HUES48 (cell line): ENCODE measurements at regions not wholly inside any gene's neighbourhood (a gene's known extent, or its start where the extent isn't known, plus 50 kb on each side); places are given as distances from the start of the nearest gene placed in this dataset.

Source experiments
- H3K27ac ChIP-seq: one replicate; pipeline ENCODE4 v1.7.0; 2013; ENCODE audit warnings: low read depth, low read length, inconsistent platforms
- H3K27me3 ChIP-seq: 2 replicates; pipeline ENCODE4 v1.6.1; 2013; ENCODE audit warnings: mild to moderate bottlenecking, low read length; ENCODE audit not compliant: control insufficient read depth, insufficient read depth
- H3K36me3 ChIP-seq: 2 replicates; pipeline ENCODE4 v1.6.1; 2013; ENCODE audit warnings: low read length; ENCODE audit not compliant: control insufficient read depth, insufficient read depth
- H3K4me1 ChIP-seq: 2 replicates; pipeline ENCODE4 v1.6.1; 2013; ENCODE audit warnings: mild to moderate bottlenecking, low read length; ENCODE audit not compliant: control insufficient read depth, insufficient read depth
- H3K4me3 ChIP-seq: 2 replicates; pipeline ENCODE4 v1.5.1; 2013; ENCODE audit warnings: mild to moderate bottlenecking, low read depth, low read length
- H3K9ac ChIP-seq: 2 replicates; pipeline ENCODE4 v1.6.1; 2013; ENCODE audit warnings: mild to moderate bottlenecking, low read depth, low read length, moderate library complexity
- H3K9me3 ChIP-seq: 2 replicates; pipeline ENCODE4 v1.6.1; 2013; ENCODE audit warnings: low read length; ENCODE audit not compliant: control insufficient read depth, insufficient read depth

- no peaks in the 10 kb centered on the region for H3K36me3 ChIP-seq
- H3K4me1 ChIP-seq, result no peaks in the 10 kb centered on the region
- no peak overlapping the region for H3K27ac ChIP-seq
- H3K9me3 ChIP-seq, result no peaks in the 10 kb centered on the region
- no peaks in the 10 kb centered on the region for H3K27me3 ChIP-seq
- no peak overlapping the region for H3K4me3 ChIP-seq
- no peak overlapping the region for H3K9ac ChIP-seq
Observed at GRCh38 chr2:34123996-34124785, 525.1 kb upstream of the FAM98A start.

DNA sequence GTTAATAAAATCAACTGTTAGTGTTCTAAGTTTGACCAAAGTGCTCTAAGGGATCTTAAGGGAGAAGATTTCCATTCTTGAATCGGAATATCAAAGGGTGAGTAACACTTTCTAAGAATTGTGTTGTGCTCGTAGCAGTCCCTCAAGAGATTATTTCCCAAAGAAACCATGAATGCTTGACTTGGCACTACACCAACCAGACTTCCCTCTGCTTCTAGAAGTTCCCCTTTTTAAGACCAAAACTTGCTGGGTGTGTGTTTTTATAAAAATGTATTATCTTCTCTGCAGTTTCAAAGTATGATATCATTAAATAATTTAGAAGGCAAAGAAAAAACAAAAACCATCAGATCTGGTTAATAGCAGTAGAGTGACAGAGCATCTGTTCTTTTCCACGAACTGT lies 522.0 kb upstream of the FAM98A start:
- no peaks in the 10 kb centered on the region for H3K9me3 ChIP-seq
- H3K27me3 ChIP-seq, result no peaks in the 10 kb centered on the region
- no peaks in the 10 kb centered on the region for H3K36me3 ChIP-seq
- H3K27ac ChIP-seq, result no peak overlapping the region
- H3K9ac ChIP-seq, result no peak overlapping the region
- no peak overlapping the region for H3K4me3 ChIP-seq
- no peaks in the 10 kb centered on the region for H3K4me1 ChIP-seq

- Histone ChIP-seq H3K27me3 (no peaks in the 10 kb centered on the region), H3K9ac (no peak overlapping the region), H3K27ac (no peak overlapping the region), H3K4me1 (no peaks in the 10 kb centered on the region), H3K36me3 (no peaks in the 10 kb centered on the region), H3K4me3 (no peak overlapping the region), H3K9me3 (no peaks in the 10 kb centered on the region)
Observed at GRCh38 chr2:34115076-34115475, 516.0 kb upstream of the FAM98A start.

- Histone ChIP-seq H3K36me3 (no peaks in the 10 kb centered on the region), H3K9me3 (no peaks in the 10 kb centered on the region), H3K4me1 (no peaks in the 10 kb centered on the region), H3K27me3 (no peaks in the 10 kb centered on the region), H3K9ac (no peak overlapping the region), H3K27ac (no peak overlapping the region), H3K4me3 (no peak overlapping the region)
Observed at GRCh38 chr2:34112161-34112560, 513.1 kb upstream of the FAM98A start.

GRCh38 chr2:34110392-34110791 lies 511.3 kb upstream of the FAM98A start:
- H3K4me1 ChIP-seq, result no peaks in the 10 kb centered on the region; the same call in 1 of the 2 replicates
- no peaks in the 10 kb centered on the region for H3K27me3 ChIP-seq
- H3K4me3 ChIP-seq, result no peak overlapping the region
- no peak overlapping the region for H3K27ac ChIP-seq
- no peaks in the 10 kb centered on the region for H3K36me3 ChIP-seq
- no peak overlapping the region for H3K9ac ChIP-seq
- H3K9me3 ChIP-seq, result no peaks in the 10 kb centered on the region

DNA sequence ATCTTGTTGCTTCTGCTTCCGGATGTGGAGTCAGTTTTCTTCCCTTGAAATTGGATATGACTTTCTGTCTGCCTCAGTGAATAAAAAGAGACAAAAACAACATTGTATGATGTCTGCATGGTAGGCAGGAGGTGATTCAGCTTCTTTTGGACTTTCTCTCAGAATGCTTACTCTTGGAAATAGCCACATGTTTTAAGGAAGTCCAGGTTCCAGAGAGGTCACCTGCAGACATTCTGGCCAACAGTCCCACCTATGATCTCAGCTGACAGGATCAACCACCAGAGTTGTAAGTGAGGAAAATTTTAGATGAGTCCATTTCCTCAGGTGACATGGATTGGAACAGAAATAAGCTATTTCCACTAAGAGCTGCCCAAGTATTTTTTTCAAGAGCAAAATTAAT lies 508.7 kb upstream of the FAM98A start:
- Histone ChIP-seq H3K9me3 (no peaks in the 10 kb centered on the region), H3K9ac (no peak overlapping the region), H3K4me3 (no peak overlapping the region)

DNA sequence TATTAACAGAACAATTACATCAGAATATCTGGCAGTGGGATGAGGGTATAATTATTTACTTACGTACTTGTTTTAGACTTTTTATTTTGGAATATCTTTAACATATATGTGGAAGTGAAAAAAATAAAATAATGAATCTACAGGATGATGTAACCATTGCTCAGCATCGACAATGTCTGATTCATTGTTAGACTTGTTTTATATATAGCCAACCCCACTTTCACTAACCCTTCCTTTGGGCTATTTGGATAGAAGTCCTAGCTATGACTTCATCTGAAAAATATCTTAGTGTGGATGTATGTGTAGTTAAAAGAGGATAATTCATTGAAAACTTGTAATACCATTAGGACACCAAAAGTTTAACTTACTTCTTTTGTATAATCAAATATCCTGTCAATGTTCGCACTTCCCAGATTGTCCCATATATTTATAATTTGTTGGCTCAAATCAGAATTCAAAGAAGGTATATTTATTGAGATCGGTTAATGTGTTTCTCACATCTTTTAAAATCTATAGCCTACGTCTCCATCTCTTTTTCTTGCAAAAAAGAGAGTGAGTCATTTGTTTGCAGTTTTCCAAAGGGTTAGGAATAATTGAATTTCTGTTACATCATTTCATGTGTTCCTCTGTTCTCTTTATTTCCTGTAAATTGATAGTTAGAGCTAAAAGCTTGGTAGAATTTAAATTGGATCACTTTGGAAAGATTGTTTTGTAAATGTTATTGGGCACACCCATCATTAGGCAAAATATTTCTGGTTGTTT lies 506.1 kb upstream of the FAM98A start:
- Histone ChIP-seq H3K36me3 (no peaks in the 10 kb centered on the region), H3K9ac (no peak overlapping the region), H3K4me1 (no peaks in the 10 kb centered on the region; the same call in 1 of the 2 replicates), H3K4me3 (no peak overlapping the region), H3K27ac (no peak overlapping the region), H3K9me3 (no peaks in the 10 kb centered on the region), H3K27me3 (no peaks in the 10 kb centered on the region)

More for the DNA sequence above, 508.7 kb upstream of the FAM98A start:
- H3K36me3 ChIP-seq, result no peaks in the 10 kb centered on the region
- H3K27ac ChIP-seq, result no peak overlapping the region
- no peaks in the 10 kb centered on the region for H3K27me3 ChIP-seq
- no peaks in the 10 kb centered on the region; the same call in 1 of the 2 replicates for H3K4me1 ChIP-seq

- Histone ChIP-seq H3K4me3 (no peak overlapping the region), H3K9ac (no peak overlapping the region), H3K36me3 (no peaks in the 10 kb centered on the region), H3K27me3 (no peaks in the 10 kb centered on the region), H3K9me3 (no peaks in the 10 kb centered on the region), H3K4me1 (no peaks in the 10 kb centered on the region; the same call in 1 of the 2 replicates), H3K27ac (no peak overlapping the region)
Observed at GRCh38 chr2:34104601-34105000, 505.5 kb upstream of the FAM98A start.

GRCh38 chr2:34103437-34103836 lies 504.3 kb upstream of the FAM98A start:
- H3K9ac ChIP-seq, result no peak overlapping the region
- no peaks in the 10 kb centered on the region for H3K27me3 ChIP-seq
- no peak overlapping the region for H3K4me3 ChIP-seq
- no peaks in the 10 kb centered on the region for H3K36me3 ChIP-seq
- H3K27ac ChIP-seq, result no peak overlapping the region
- H3K4me1 ChIP-seq, result no peaks in the 10 kb centered on the region; the same call in 1 of the 2 replicates
- no peaks in the 10 kb centered on the region for H3K9me3 ChIP-seq

DNA sequence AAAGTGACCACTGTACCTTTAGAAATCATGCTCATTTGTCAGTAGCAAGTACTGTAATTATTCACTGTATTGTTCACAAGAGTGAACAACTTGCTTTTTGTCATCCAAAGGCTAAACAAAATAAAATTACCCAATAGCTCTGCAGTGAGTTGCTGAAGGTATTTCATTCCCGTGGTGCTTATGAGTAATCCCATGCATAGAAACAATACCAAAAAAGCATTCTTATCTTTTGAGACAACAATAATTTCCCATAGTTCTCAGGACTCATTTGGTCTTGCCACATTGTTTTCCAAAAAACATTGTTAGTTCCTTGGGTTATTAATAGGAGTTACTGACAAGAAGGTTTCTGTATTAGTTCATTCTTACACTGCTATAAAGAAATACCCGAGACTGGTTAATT lies 503.2 kb upstream of the FAM98A start:
- H3K9me3 ChIP-seq, result no peaks in the 10 kb centered on the region
- H3K36me3 ChIP-seq, result no peaks in the 10 kb centered on the region
- no peaks in the 10 kb centered on the region for H3K27me3 ChIP-seq
- no peak overlapping the region for H3K4me3 ChIP-seq
- H3K27ac ChIP-seq, result no peak overlapping the region
- no peak overlapping the region for H3K9ac ChIP-seq
- no peaks in the 10 kb centered on the region; the same call in 1 of the 2 replicates for H3K4me1 ChIP-seq

- Histone ChIP-seq H3K36me3 (no peaks in the 10 kb centered on the region), H3K27ac (no peak overlapping the region), H3K4me1 (no peaks in the 10 kb centered on the region), H3K9me3 (no peaks in the 10 kb centered on the region), H3K9ac (no peak overlapping the region), H3K27me3 (no peaks in the 10 kb centered on the region), H3K4me3 (no peak overlapping the region)
Observed at GRCh38 chr2:34099377-34099776, 500.3 kb upstream of the FAM98A start.
